Inflammatory macrophage treated with lipopolysaccharide for 4 hours (primary cell): ENCODE measurements at regions not wholly inside any gene's neighbourhood (a gene's known extent, or its start where the extent isn't known, plus 50 kb on each side); places are given as distances from the start of the nearest gene placed in this dataset.

Experiments used
- DNase-seq: peaks from one replicate; pipeline ENCODE4 v3.0.0-alpha.2; 2020

GRCh38 chr9:12461763-12462460, 231.3 kb upstream of the TYRP1 start:
- DNase-seq, result no peak

- DNase-seq, result no peak
Measured at GRCh38 chr9:12462861-12463260, 230.3 kb upstream of the TYRP1 start.

- DNase-seq, result no peak
Measured at GRCh38 chr9:12463641-12464040, 229.5 kb upstream of the TYRP1 start.

- DNase-seq, result no peak
Measured at GRCh38 chr9:12464400-12464799, 228.8 kb upstream of the TYRP1 start.

- DNase-seq, result peak; percentile 11
Measured at GRCh38 chr9:12464910-12465512, 228.2 kb upstream of the TYRP1 start.

- DNase-seq, result no peak
Measured at GRCh38 chr9:12469084-12469483, 224.1 kb upstream of the TYRP1 start.

GRCh38 chr9:12494411-12494810, 198.8 kb upstream of the TYRP1 start:
- DNase-seq, result no peak

GRCh38 chr9:12497790-12498189, 195.4 kb upstream of the TYRP1 start:
- DNase-seq, result no peak

- no peak for DNase-seq
Measured at GRCh38 chr9:12502520-12502919, 190.7 kb upstream of the TYRP1 start.

- DNase-seq, result no peak
Measured at GRCh38 chr9:12503606-12504122, 189.5 kb upstream of the TYRP1 start.

- DNase-seq, result no peak
Measured at GRCh38 chr9:12510551-12510950, 182.6 kb upstream of the TYRP1 start.

- DNase-seq, result no peak
Measured at GRCh38 chr9:12511726-12512125, 181.5 kb upstream of the TYRP1 start.

- no peak for DNase-seq
Measured at GRCh38 chr9:12516031-12516430, 177.2 kb upstream of the TYRP1 start.

GRCh38 chr9:12516573-12516972, 176.6 kb upstream of the TYRP1 start:
- DNase-seq, result no peak

- DNase-seq, result no peak
Measured at GRCh38 chr9:12538842-12539579, 154.2 kb upstream of the TYRP1 start.

- no peak for DNase-seq
Measured at GRCh38 chr9:12539580-12539975, 153.6 kb upstream of the TYRP1 start.

GRCh38 chr9:12544700-12545099, 148.5 kb upstream of the TYRP1 start:
- no peak for DNase-seq

GRCh38 chr9:12554636-12555035, 138.5 kb upstream of the TYRP1 start:
- DNase-seq, result no peak

- no peak for DNase-seq
Measured at GRCh38 chr9:12566404-12567090, 126.6 kb upstream of the TYRP1 start.

- no peak for DNase-seq
Measured at GRCh38 chr9:12584656-12585522, 108.3 kb upstream of the TYRP1 start.

GRCh38 chr9:12595400-12595799, 97.8 kb upstream of the TYRP1 start:
- no peak for DNase-seq

- no peak for DNase-seq
Measured at GRCh38 chr9:12604164-12604821, 88.9 kb upstream of the TYRP1 start.
